Endothelial cell of hepatic sinusoid (primary cell): ENCODE measurements at regions not wholly inside any gene's neighbourhood (a gene's known extent, or its start where the extent isn't known, plus 50 kb on each side); places are given as distances from the start of the nearest gene placed in this dataset.

Experiments used
- in situ Hi-C: cut with HindIII; loops from 2 replicates; pipeline ENCODE4 v1.10.0; 2017; ENCODE audit warnings: low sequenced_read_pairs

- in situ Hi-C loops: no loop called here
Measured at GRCh38 chr2:152815634-152816257, 97.3 kb downstream of the ARL6IP6 start.

DNA sequence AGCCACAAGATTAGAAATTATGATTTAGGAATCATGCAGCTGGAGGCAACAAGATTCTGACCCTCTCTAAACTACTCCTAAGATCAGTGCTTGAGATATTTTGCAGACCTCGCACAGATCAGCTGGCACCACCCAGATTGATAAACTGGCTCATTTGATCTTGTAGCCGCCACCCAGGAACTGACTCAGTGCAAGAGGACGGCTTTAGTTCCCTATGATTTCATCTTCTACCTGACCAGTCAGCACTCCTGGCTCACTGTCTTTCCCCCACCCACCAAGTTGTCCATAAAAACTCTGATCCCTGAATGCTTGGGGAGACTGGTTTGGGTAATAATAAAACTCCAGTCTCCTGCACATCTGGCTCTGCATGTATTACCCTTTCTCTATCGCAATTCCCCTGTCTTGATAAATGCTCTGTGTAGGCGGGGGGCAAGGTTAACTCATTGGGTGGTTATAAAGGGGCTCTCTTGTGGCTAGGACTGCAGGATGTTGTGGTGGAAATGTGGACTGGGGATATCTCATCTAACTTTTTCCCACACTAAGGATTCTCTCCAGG lies 96.1 kb downstream of the ARL6IP6 start:
- in situ Hi-C loops: no loop called here

- in situ Hi-C loops: no loop called here
Measured at GRCh38 chr2:152813351-152813750, 94.9 kb downstream of the ARL6IP6 start.
